ENCODE measurements at regions not wholly inside any gene's neighbourhood (a gene's known extent, or its start where the extent isn't known, plus 50 kb on each side); places are given as distances from the start of the nearest gene placed in this dataset.
A peak's percentile ranks its signal among the peaks of the same experiment; 100 is the strongest.

GRCh38 chr18:60267391-60268058 lies 105.0 kb downstream of the MC4R start:
- no peak for DNase-seq (ENCODE audit: low read depth)
- H3K4me3 ChIP-seq (ENCODE audit: low read depth, low read length), result no peak overlapping the region
- no peak for TF ChIP-seq CTCF (conservative IDR thresholded peaks at IDR 0.05; ENCODE audit: low read depth, low read length)

GRCh38 chr18:60266558-60266957 lies 106.0 kb downstream of the MC4R start:
- no peak for DNase-seq (ENCODE audit: low read depth)
- TF ChIP-seq CTCF (conservative IDR thresholded peaks at IDR 0.05; ENCODE audit: low read depth, low read length), result no peak

GRCh38 chr18:60259052-60259681 lies 113.4 kb downstream of the MC4R start:
- no peak overlapping the region for H3K4me3 ChIP-seq (ENCODE audit: low read depth, low read length)
- TF ChIP-seq CTCF (conservative IDR thresholded peaks at IDR 0.05; ENCODE audit: low read depth, low read length), result no peak
- DNase-seq (ENCODE audit: low read depth), result peak; percentile 64

More at GRCh38 chr18:60266558-60266957, 106.0 kb downstream of the MC4R start:
- H3K4me3 ChIP-seq (ENCODE audit: low read depth, low read length), result no peak overlapping the region

- no peak overlapping the region for H3K4me3 ChIP-seq (ENCODE audit: low read depth, low read length)
- no peak for DNase-seq (ENCODE audit: low read depth)
- TF ChIP-seq CTCF (conservative IDR thresholded peaks at IDR 0.05; ENCODE audit: low read depth, low read length), result no peak
These were observed 123.2 kb downstream of the MC4R start for GRCh38 chr18:60249388-60249787.

- H3K4me3 ChIP-seq (ENCODE audit: low read depth, low read length), result no peak overlapping the region
- DNase-seq (ENCODE audit: low read depth), result no peak
- TF ChIP-seq CTCF (conservative IDR thresholded peaks at IDR 0.05; ENCODE audit: low read depth, low read length), result no peak
These were observed 123.9 kb downstream of the MC4R start for GRCh38 chr18:60248336-60249330.

- no peak for DNase-seq (ENCODE audit: low read depth)
- H3K4me3 ChIP-seq (ENCODE audit: low read depth, low read length), result no peak overlapping the region
- TF ChIP-seq CTCF (conservative IDR thresholded peaks at IDR 0.05; ENCODE audit: low read depth, low read length), result no peak
These were observed 125.5 kb downstream of the MC4R start for GRCh38 chr18:60247103-60247502.

Measured in choroid plexus epithelial cell (primary cell).